ENCODE measurements at regions not wholly inside any gene's neighbourhood (a gene's known extent, or its start where the extent isn't known, plus 50 kb on each side); places are given as distances from the start of the nearest gene placed in this dataset.

- no peak for TF ChIP-seq REST (IDR thresholded peaks at IDR 0.05; ENCODE audit: unreplicated experiment)
- TF ChIP-seq CTCF (conservative IDR thresholded peaks at IDR 0.05; ENCODE audit: low read depth in 2 of 2), result no peak
Measured at GRCh38 chr21:36636439-36636838, 62.5 kb upstream of the SIM2 start (continued).

GRCh38 chr21:36639769-36640168 lies 59.1 kb upstream of the SIM2 start:
- H3K36me3 Mint-ChIP-seq (ENCODE audit: low read depth), result no peaks in the 10 kb centered on the region
- H3K27ac Mint-ChIP-seq, result no peak overlapping the region
- Histone ChIP-seq H3K4me2 (no peak overlapping the region), H4K20me1 (replicated peaks; ENCODE audit: insufficient read depth) (no peaks in the 10 kb centered on the region), H2AFZ (no peak overlapping the region), H3K36me3 (ENCODE audit: insufficient read depth) (no peaks in the 10 kb centered on the region), H3K27ac (ENCODE audit: low read depth) (no peak overlapping the region), H3K4me3 (no peak overlapping the region), H3K27me3 (ENCODE audit: insufficient read depth) (no peaks in the 10 kb centered on the region), H3K9me2 (ENCODE audit: insufficient read depth) (no peaks in the 10 kb centered on the region), H3K4me1 (ENCODE audit: insufficient read depth) (0 out of 2 replicates have a peak, but pooled peaks cover 3% of the 10 kb centered on the region), H3K79me2 (replicated peaks; ENCODE audit: insufficient read depth) (no peaks in the 10 kb centered on the region), H3F3A (replicated peaks; ENCODE audit: low read depth) (no peaks in the 10 kb centered on the region)
- peaks cover 8% of the 10 kb centered on the region for H3K27me3 Mint-ChIP-seq (ENCODE audit: insufficient read depth, low read depth, poor library complexity)
- no peak for ATAC-seq
- no peak for DNase-seq (ENCODE audit: low spot score)
- no peaks in the 10 kb centered on the region for H3K4me1 Mint-ChIP-seq
- no peaks in the 10 kb centered on the region for H3K9me3 Mint-ChIP-seq
- no peak overlapping the region for H3K4me3 Mint-ChIP-seq
- TF ChIP-seq ZNF114 (CRISPR knock-in tag; IDR thresholded peaks at IDR 0.05) (no peak), NANOG (IDR thresholded peaks at IDR 0.05; ENCODE audit: borderline replicate concordance) (no peak), EZH2phosphoT487 (IDR thresholded peaks at IDR 0.05; ENCODE audit: unreplicated experiment) (no peak), ETS1 (IDR thresholded peaks at IDR 0.05) (no peak), JUNB (IDR thresholded peaks at IDR 0.05; ENCODE audit: unreplicated experiment) (no peak), CREB1 (CRISPR knock-in tag; IDR thresholded peaks at IDR 0.05; ENCODE audit: low read depth) (no peak), ZNF462 (CRISPR knock-in tag; IDR thresholded peaks at IDR 0.05) (no peak), STAT1 (IDR thresholded peaks at IDR 0.05; ENCODE audit: unreplicated experiment) (no peak)
